ENCODE measurements at regions not wholly inside any gene's neighbourhood (a gene's known extent, or its start where the extent isn't known, plus 50 kb on each side); places are given as distances from the start of the nearest gene placed in this dataset.

GRCh38 chr7:67636348-67637022, 639.9 kb downstream of the TYW1 start:
- TF ChIP-seq EZH2 (IDR thresholded peaks at IDR 0.05; ENCODE audit: insufficient read depth, poor library complexity, severe bottlenecking) (no peak), EZH2phosphoT487 (IDR thresholded peaks at IDR 0.05; ENCODE audit: insufficient read depth, low read depth) (no peak)

Data from GM23248 (cell line).